ENCODE measurements at regions not wholly inside any gene's neighbourhood (a gene's known extent, or its start where the extent isn't known, plus 50 kb on each side); places are given as distances from the start of the nearest gene placed in this dataset.

GRCh38 chr3:14345496-14346150, 56.8 kb upstream of the SLC6A6 start:
- Histone ChIP-seq H3K36me3 (replicated peaks; ENCODE audit: insufficient read depth, low read length) (no peaks in the 10 kb centered on the region), H2AFZ (ENCODE audit: low read length) (no peak overlapping the region), H3K9ac (ENCODE audit: low read length) (no peak overlapping the region), H3K27me3 (replicated peaks; ENCODE audit: insufficient read depth, low read length) (peaks cover 21% of the 10 kb centered on the region), H3F3A (ENCODE audit: insufficient read depth, low read length) (no peaks in the 10 kb centered on the region), H3K4me2 (ENCODE audit: low read depth, low read length) (no peak overlapping the region), H3K79me2 (ENCODE audit: low read length) (no peaks in the 10 kb centered on the region), H3K27ac (ENCODE audit: low read length) (no peak overlapping the region), H3K9me3 (replicated peaks; ENCODE audit: insufficient read depth, low read length) (no peaks in the 10 kb centered on the region), H3K4me3 (ENCODE audit: low read length) (no peak overlapping the region), H3K4me1 (ENCODE audit: low read length) (no peaks in the 10 kb centered on the region), H3K9me2 (replicated peaks; ENCODE audit: insufficient read depth, low read length) (no peaks in the 10 kb centered on the region), H4K20me1 (ENCODE audit: insufficient read depth, low read length) (no peaks in the 10 kb centered on the region)
- DNase-seq, result no peak
- TF ChIP-seq EZH2 (optimal IDR thresholded peaks at IDR 0.05; ENCODE audit: low read depth, low read length) (no peak), EZH2phosphoT487 (IDR thresholded peaks at IDR 0.05; ENCODE audit: low read length) (no peak)
- TF ChIP-seq, protein P1, sequence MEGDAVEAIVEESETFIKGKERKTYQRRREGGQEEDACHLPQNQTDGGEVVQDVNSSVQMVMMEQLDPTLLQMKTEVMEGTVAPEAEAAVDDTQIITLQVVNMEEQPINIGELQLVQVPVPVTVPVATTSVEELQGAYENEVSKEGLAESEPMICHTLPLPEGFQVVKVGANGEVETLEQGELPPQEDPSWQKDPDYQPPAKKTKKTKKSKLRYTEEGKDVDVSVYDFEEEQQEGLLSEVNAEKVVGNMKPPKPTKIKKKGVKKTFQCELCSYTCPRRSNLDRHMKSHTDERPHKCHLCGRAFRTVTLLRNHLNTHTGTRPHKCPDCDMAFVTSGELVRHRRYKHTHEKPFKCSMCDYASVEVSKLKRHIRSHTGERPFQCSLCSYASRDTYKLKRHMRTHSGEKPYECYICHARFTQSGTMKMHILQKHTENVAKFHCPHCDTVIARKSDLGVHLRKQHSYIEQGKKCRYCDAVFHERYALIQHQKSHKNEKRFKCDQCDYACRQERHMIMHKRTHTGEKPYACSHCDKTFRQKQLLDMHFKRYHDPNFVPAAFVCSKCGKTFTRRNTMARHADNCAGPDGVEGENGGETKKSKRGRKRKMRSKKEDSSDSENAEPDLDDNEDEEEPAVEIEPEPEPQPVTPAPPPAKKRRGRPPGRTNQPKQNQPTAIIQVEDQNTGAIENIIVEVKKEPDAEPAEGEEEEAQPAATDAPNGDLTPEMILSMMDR (IDR thresholded peaks at IDR 0.05; ENCODE audit: low read length), result no peak

GRCh38 chr3:14346191-14346590, 56.2 kb upstream of the SLC6A6 start:
- no peak overlapping the region for H3K4me2 ChIP-seq (ENCODE audit: low read depth, low read length)
- peaks cover 21% of the 10 kb centered on the region for H3K27me3 ChIP-seq (replicated peaks; ENCODE audit: insufficient read depth, low read length)
- no peak for DNase-seq
- H3K36me3 ChIP-seq (replicated peaks; ENCODE audit: insufficient read depth, low read length), result no peaks in the 10 kb centered on the region
- no peaks in the 10 kb centered on the region for H3K79me2 ChIP-seq (ENCODE audit: low read length)
- no peak overlapping the region for H3K4me3 ChIP-seq (ENCODE audit: low read length)
- H3K9me2 ChIP-seq (replicated peaks; ENCODE audit: insufficient read depth, low read length), result no peaks in the 10 kb centered on the region
- no peaks in the 10 kb centered on the region for H3K9me3 ChIP-seq (replicated peaks; ENCODE audit: insufficient read depth, low read length)
- H2AFZ ChIP-seq (ENCODE audit: low read length), result no peak overlapping the region
- no peak for TF ChIP-seq EZH2phosphoT487 (IDR thresholded peaks at IDR 0.05; ENCODE audit: low read length)
- no peak for TF ChIP-seq EZH2 (optimal IDR thresholded peaks at IDR 0.05; ENCODE audit: low read depth, low read length)
- no peak overlapping the region for H3K9ac ChIP-seq (ENCODE audit: low read length)
- H3K27ac ChIP-seq (ENCODE audit: low read length), result no peak overlapping the region
- H3K4me1 ChIP-seq (ENCODE audit: low read length), result no peaks in the 10 kb centered on the region
- no peaks in the 10 kb centered on the region for H4K20me1 ChIP-seq (ENCODE audit: insufficient read depth, low read length)
- no peaks in the 10 kb centered on the region for H3F3A ChIP-seq (ENCODE audit: insufficient read depth, low read length)

DNA sequence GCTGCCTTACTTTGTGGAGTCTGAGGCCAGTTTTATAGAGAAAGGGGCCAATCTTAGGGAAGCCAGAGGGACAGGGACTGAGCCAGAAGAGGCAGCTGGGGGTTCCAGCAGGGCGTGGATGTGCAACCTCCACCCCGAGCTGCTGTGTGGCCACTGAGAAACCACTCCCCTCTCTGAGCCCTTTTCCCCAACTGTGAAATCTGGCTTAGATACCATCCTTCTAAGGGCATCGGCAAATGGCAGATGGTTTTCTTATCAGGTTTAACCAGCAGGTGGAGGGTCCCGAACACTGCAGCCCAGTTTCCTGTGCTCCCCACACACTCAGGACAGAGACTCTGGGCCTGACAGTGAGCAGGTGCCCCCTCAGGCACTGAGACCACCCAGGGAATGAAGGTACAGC, 55.8 kb upstream of the SLC6A6 start:
- Histone ChIP-seq H2AFZ (ENCODE audit: low read length) (no peak overlapping the region), H4K20me1 (ENCODE audit: insufficient read depth, low read length) (no peaks in the 10 kb centered on the region), H3K4me3 (ENCODE audit: low read length) (no peak overlapping the region), H3K9me2 (replicated peaks; ENCODE audit: insufficient read depth, low read length) (no peaks in the 10 kb centered on the region), H3K27me3 (replicated peaks; ENCODE audit: insufficient read depth, low read length) (peaks cover 21% of the 10 kb centered on the region), H3K4me2 (ENCODE audit: low read depth, low read length) (no peak overlapping the region), H3F3A (ENCODE audit: insufficient read depth, low read length) (no peaks in the 10 kb centered on the region), H3K27ac (ENCODE audit: low read length) (no peak overlapping the region), H3K79me2 (ENCODE audit: low read length) (no peaks in the 10 kb centered on the region), H3K36me3 (replicated peaks; ENCODE audit: insufficient read depth, low read length) (no peaks in the 10 kb centered on the region), H3K9me3 (replicated peaks; ENCODE audit: insufficient read depth, low read length) (no peaks in the 10 kb centered on the region), H3K9ac (ENCODE audit: low read length) (no peak overlapping the region), H3K4me1 (ENCODE audit: low read length) (no peaks in the 10 kb centered on the region)
- no peak for DNase-seq
- no peak for TF ChIP-seq EZH2phosphoT487 (IDR thresholded peaks at IDR 0.05; ENCODE audit: low read length)
- TF ChIP-seq, protein P1 (IDR thresholded peaks at IDR 0.05; ENCODE audit: low read length), result no peak
- no peak for TF ChIP-seq EZH2 (optimal IDR thresholded peaks at IDR 0.05; ENCODE audit: low read depth, low read length)

DNA sequence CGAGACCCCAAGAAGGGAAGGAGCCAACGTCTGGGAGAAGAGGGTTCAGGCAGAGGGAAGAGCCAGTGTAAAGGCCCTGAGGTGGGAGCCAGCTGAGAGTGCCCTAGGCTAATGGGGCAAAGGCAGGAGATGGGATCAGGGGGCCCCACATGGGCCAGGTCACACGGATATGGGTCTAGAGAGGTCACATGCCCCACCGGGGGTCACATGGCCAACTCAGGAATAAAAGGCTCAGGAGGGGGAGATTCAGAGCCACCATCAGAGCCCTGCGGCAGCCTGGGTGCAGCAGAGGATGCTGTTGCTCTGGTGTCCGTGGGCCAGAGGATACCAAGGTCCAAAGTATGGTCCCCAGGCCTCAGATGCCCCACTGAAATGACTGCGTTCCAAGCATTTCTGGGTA, 55.3 kb upstream of the SLC6A6 start:
- Histone ChIP-seq H3K9me2 (replicated peaks; ENCODE audit: insufficient read depth, low read length) (no peaks in the 10 kb centered on the region), H3K27me3 (replicated peaks; ENCODE audit: insufficient read depth, low read length) (peaks cover 21% of the 10 kb centered on the region), H3K36me3 (replicated peaks; ENCODE audit: insufficient read depth, low read length) (no peaks in the 10 kb centered on the region), H3K27ac (ENCODE audit: low read length) (no peak overlapping the region), H4K20me1 (ENCODE audit: insufficient read depth, low read length) (no peaks in the 10 kb centered on the region), H2AFZ (ENCODE audit: low read length) (no peak overlapping the region), H3K4me1 (ENCODE audit: low read length) (no peaks in the 10 kb centered on the region), H3K79me2 (ENCODE audit: low read length) (no peaks in the 10 kb centered on the region), H3F3A (ENCODE audit: insufficient read depth, low read length) (no peaks in the 10 kb centered on the region), H3K9ac (ENCODE audit: low read length) (no peak overlapping the region), H3K4me2 (ENCODE audit: low read depth, low read length) (no peak overlapping the region), H3K9me3 (replicated peaks; ENCODE audit: insufficient read depth, low read length) (no peaks in the 10 kb centered on the region), H3K4me3 (ENCODE audit: low read length) (no peak overlapping the region)
- no peak for DNase-seq
- TF ChIP-seq, protein P1 (IDR thresholded peaks at IDR 0.05; ENCODE audit: low read length), result no peak
- no peak for TF ChIP-seq EZH2phosphoT487 (IDR thresholded peaks at IDR 0.05; ENCODE audit: low read length)
- TF ChIP-seq EZH2 (optimal IDR thresholded peaks at IDR 0.05; ENCODE audit: low read depth, low read length), result no peak

Measured in MM.1S (cell line).